Panc1 (cell line): ENCODE measurements at regions not wholly inside any gene's neighbourhood (a gene's known extent, or its start where the extent isn't known, plus 50 kb on each side); places are given as distances from the start of the nearest gene placed in this dataset.

Source experiments
- POLR2AphosphoS5 ChIP-seq: IDR thresholded peaks from 2 replicates; pipeline ENCODE4 v1.6.1; 2012; ENCODE audit warnings: mild to moderate bottlenecking, low read depth, low read length, moderate library complexity
- TF ChIP-seq, protein P1 (sequence below): fragments of 450-650 bp; IDR thresholded peaks from 2 replicates; pipeline ENCODE4 v1.5.1; 2017; ENCODE audit warnings: mild to moderate bottlenecking

DNA sequence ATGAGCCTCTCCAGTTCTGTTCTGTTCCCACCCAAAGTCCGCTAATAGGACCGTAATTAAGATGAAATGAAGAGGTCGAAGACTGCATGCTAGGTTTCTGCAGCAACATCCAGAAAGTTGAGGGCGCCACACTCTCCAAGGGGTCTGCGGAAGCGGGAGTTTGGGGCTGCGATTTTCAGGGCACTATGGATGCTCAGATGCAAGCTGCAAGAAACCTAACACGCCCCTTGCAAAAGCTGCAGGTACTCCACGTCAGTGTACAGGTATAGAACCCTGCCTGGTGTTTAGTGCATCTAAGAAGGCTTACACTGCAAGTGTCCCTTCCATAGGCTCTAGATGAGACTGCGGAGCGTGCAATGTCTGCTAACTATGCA lies 61.4 kb downstream of the RHOXF2B start:
- TF ChIP-seq, protein P1, sequence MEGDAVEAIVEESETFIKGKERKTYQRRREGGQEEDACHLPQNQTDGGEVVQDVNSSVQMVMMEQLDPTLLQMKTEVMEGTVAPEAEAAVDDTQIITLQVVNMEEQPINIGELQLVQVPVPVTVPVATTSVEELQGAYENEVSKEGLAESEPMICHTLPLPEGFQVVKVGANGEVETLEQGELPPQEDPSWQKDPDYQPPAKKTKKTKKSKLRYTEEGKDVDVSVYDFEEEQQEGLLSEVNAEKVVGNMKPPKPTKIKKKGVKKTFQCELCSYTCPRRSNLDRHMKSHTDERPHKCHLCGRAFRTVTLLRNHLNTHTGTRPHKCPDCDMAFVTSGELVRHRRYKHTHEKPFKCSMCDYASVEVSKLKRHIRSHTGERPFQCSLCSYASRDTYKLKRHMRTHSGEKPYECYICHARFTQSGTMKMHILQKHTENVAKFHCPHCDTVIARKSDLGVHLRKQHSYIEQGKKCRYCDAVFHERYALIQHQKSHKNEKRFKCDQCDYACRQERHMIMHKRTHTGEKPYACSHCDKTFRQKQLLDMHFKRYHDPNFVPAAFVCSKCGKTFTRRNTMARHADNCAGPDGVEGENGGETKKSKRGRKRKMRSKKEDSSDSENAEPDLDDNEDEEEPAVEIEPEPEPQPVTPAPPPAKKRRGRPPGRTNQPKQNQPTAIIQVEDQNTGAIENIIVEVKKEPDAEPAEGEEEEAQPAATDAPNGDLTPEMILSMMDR = no peak
- no peak for TF ChIP-seq POLR2AphosphoS5
